Chondrocyte (in vitro differentiated cells): ENCODE measurements at regions not wholly inside any gene's neighbourhood (a gene's known extent, or its start where the extent isn't known, plus 50 kb on each side); places are given as distances from the start of the nearest gene placed in this dataset.

Source experiments
- DNase-seq: peaks from one replicate; pipeline ENCODE4 v3.0.0; 2021; ENCODE audit warnings: mixed read lengths, low spot score
- H3K27ac Mint-ChIP-seq: one replicate; pipeline ENCODE4 v1.8.0; 2021; ENCODE audit warnings: mild to moderate bottlenecking, moderate library complexity, mixed read lengths; ENCODE audit not compliant: unreplicated experiment
- H3K27me3 Mint-ChIP-seq: 2 replicates; pipeline ENCODE4 v1.8.0; 2021; ENCODE audit warnings: low read depth, mixed read lengths
- H3K36me3 Mint-ChIP-seq: 2 replicates; pipeline ENCODE4 v1.8.0; 2021; ENCODE audit warnings: low read depth, mixed read lengths
- H3K4me1 Mint-ChIP-seq: 2 replicates; pipeline ENCODE4 v1.8.0; 2021; ENCODE audit warnings: low read depth, mild to moderate bottlenecking, mixed read lengths
- H3K4me3 Mint-ChIP-seq: one replicate; pipeline ENCODE4 v1.8.0; 2021; ENCODE audit warnings: mild to moderate bottlenecking, moderate library complexity, mixed read lengths; ENCODE audit not compliant: unreplicated experiment
- H3K9me3 Mint-ChIP-seq: 2 replicates; pipeline ENCODE4 v1.8.0; 2021; ENCODE audit warnings: low read depth, mixed read lengths
- TF ChIP-seq, protein P1 (sequence below): fragments of 200-600 bp; sonication (generic); IDR thresholded peaks from 2 replicates; pipeline ENCODE4 v1.5.0; 2021; ENCODE audit warnings: antibody characterized with exemption, mild to moderate bottlenecking, moderate library complexity

GRCh38 chr3:69442771-69443311, 57.0 kb upstream of the FRMD4B start:
- no peak for DNase-seq
- Mint-ChIP-seq H3K27me3 (peaks cover 2% of the 10 kb centered on the region), H3K36me3 (no peaks in the 10 kb centered on the region), H3K4me3 (no peak overlapping the region), H3K9me3 (no peaks in the 10 kb centered on the region), H3K27ac (no peak overlapping the region), H3K4me1 (peaks cover 27% of the 10 kb centered on the region)
- TF ChIP-seq, protein P1, sequence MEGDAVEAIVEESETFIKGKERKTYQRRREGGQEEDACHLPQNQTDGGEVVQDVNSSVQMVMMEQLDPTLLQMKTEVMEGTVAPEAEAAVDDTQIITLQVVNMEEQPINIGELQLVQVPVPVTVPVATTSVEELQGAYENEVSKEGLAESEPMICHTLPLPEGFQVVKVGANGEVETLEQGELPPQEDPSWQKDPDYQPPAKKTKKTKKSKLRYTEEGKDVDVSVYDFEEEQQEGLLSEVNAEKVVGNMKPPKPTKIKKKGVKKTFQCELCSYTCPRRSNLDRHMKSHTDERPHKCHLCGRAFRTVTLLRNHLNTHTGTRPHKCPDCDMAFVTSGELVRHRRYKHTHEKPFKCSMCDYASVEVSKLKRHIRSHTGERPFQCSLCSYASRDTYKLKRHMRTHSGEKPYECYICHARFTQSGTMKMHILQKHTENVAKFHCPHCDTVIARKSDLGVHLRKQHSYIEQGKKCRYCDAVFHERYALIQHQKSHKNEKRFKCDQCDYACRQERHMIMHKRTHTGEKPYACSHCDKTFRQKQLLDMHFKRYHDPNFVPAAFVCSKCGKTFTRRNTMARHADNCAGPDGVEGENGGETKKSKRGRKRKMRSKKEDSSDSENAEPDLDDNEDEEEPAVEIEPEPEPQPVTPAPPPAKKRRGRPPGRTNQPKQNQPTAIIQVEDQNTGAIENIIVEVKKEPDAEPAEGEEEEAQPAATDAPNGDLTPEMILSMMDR = no peak

GRCh38 chr3:69441732-69442131, 55.8 kb upstream of the FRMD4B start:
- Mint-ChIP-seq H3K27me3 (no peaks in the 10 kb centered on the region), H3K27ac (no peak overlapping the region), H3K9me3 (no peaks in the 10 kb centered on the region), H3K4me3 (no peak overlapping the region), H3K36me3 (no peaks in the 10 kb centered on the region), H3K4me1 (peaks cover 27% of the 10 kb centered on the region)
- no peak for DNase-seq
- TF ChIP-seq, protein P1 = no peak

- H3K27ac Mint-ChIP-seq = peak overlapping the region; percentile 34
- H3K9me3 Mint-ChIP-seq = no peaks in the 10 kb centered on the region
- H3K27me3 Mint-ChIP-seq = no peaks in the 10 kb centered on the region
- no peaks in the 10 kb centered on the region for H3K36me3 Mint-ChIP-seq
- H3K4me1 Mint-ChIP-seq = peaks cover 27% of the 10 kb centered on the region
- H3K4me3 Mint-ChIP-seq = no peak overlapping the region
- no peak for DNase-seq
- TF ChIP-seq, protein P1 = no peak
Measured at GRCh38 chr3:69441040-69441439, 55.2 kb upstream of the FRMD4B start.

DNA sequence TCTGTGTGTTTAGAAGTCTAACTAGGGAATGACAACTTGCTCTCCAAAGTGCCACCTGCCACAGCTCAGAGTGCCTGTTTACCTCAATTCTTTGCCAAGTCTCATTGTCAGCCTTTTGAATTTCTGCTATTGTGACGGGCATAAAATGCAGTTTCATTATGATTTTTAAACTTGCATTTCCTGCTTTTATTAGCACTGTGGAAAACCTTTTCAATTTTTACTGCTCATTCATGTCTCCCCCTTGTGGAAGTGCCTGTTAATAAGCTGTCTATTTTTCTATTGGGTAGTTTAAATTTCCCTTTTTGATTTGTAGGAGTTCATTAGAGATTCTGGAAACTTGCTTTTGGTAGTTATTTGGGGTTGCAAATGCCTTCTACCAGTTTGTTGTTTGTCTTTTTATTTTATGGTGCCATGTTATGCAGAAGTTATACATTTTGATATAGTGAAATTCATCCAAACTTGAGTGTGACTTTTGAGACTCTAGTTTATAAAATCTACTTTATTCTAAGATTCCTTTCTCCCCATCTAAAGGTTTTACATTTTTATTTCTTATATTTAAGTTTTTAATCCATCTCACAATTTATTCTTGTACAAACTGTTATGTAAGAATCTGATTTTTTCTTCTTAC, 53.9 kb upstream of the FRMD4B start:
- peaks cover 24% of the 10 kb centered on the region for H3K4me1 Mint-ChIP-seq
- H3K4me3 Mint-ChIP-seq = no peak overlapping the region
- no peak overlapping the region for H3K27ac Mint-ChIP-seq
- no peaks in the 10 kb centered on the region for H3K9me3 Mint-ChIP-seq
- DNase-seq = no peak
- TF ChIP-seq, protein P1 = peak; percentile 85
- no peaks in the 10 kb centered on the region for H3K27me3 Mint-ChIP-seq
- H3K36me3 Mint-ChIP-seq = no peaks in the 10 kb centered on the region

DNA sequence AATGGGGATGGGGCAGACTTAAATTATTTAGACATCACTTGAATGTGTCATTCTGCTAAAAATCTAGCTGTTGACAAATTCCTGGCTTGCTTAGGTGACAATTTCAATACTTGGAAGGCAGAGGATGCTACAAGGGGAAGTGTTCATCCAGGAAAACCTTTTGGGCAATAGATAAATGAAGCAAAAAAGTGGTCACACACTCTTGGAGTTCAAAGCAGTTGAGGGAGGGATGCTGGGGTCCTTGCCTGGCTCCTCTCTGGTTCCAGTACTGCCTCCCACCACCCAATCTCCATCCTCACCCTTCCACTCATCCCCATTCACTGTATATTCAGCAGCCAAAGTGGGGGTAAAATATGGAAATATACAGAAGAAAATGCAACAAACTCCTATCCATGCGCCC, 52.6 kb upstream of the FRMD4B start:
- peaks cover 18% of the 10 kb centered on the region for H3K4me1 Mint-ChIP-seq
- H3K27ac Mint-ChIP-seq = no peak overlapping the region
- H3K36me3 Mint-ChIP-seq = no peaks in the 10 kb centered on the region
- no peaks in the 10 kb centered on the region for H3K27me3 Mint-ChIP-seq
- DNase-seq = no peak
- H3K4me3 Mint-ChIP-seq = no peak overlapping the region
- no peaks in the 10 kb centered on the region for H3K9me3 Mint-ChIP-seq
- TF ChIP-seq, protein P1 = no peak
